Thymus (tissue), 11 donors: ENCODE measurements at regions not wholly inside any gene's neighbourhood (a gene's known extent, or its start where the extent isn't known, plus 50 kb on each side); places are given as distances from the start of the nearest gene placed in this dataset.

Experiments
- DNase-seq, 9 donors: peaks; one replicate each; pipeline ENCODE4 v3.0.0-alpha.2; 2013; ENCODE audit warnings: low spot score in 9 of 9, low read depth in 6 of 9, missing footprints in 1 of 9
- H3K27ac ChIP-seq, 2 donors: one replicate each; pipeline ENCODE4 v1.5.1; 2013; ENCODE audit warnings: control low read depth in 1 of 2, low read depth in 1 of 2, low read length in 1 of 2, mild to moderate bottlenecking in 1 of 2, moderate library complexity in 1 of 2
- H3K27me3 ChIP-seq, 2 donors: one replicate each; pipeline ENCODE4 v1.5.1; 2013; ENCODE audit warnings: low read length in 1 of 2; ENCODE audit not compliant: control insufficient read depth in 2 of 2, insufficient read depth in 1 of 2
- H3K36me3 ChIP-seq, 2 donors: one replicate each; pipeline ENCODE4 v1.5.1; 2013; ENCODE audit warnings: low read length in 1 of 2, mild to moderate bottlenecking in 1 of 2, moderate library complexity in 1 of 2; ENCODE audit not compliant: control insufficient read depth in 2 of 2, insufficient read depth in 2 of 2
- H3K4me1 ChIP-seq, 2 donors: one replicate each; pipeline ENCODE4 v1.5.1; 2013; ENCODE audit warnings: low read length in 2 of 2; ENCODE audit not compliant: control insufficient read depth in 2 of 2, insufficient read depth in 2 of 2
- H3K4me3 ChIP-seq, 2 donors: one replicate each; pipeline ENCODE4 v1.5.1; 2013; ENCODE audit warnings: low read length in 2 of 2, control low read depth in 1 of 2, mild to moderate bottlenecking in 1 of 2
- H3K9me3 ChIP-seq, 2 donors: one replicate each; pipeline ENCODE4 v1.5.1; 2013; ENCODE audit warnings: low read length in 1 of 2, mild to moderate bottlenecking in 1 of 2; ENCODE audit not compliant: control insufficient read depth in 2 of 2, insufficient read depth in 1 of 2
- WGBS: extraction: QIAGEN DNeasy Blood & Tissue Kit; methylation state at CpG from one replicate; pipeline ENCODE4 v1.1.7; 2013; 5-methylcytosine and 5-hydroxymethylcytosine counted together
- donor health status: healthy.

DNA sequence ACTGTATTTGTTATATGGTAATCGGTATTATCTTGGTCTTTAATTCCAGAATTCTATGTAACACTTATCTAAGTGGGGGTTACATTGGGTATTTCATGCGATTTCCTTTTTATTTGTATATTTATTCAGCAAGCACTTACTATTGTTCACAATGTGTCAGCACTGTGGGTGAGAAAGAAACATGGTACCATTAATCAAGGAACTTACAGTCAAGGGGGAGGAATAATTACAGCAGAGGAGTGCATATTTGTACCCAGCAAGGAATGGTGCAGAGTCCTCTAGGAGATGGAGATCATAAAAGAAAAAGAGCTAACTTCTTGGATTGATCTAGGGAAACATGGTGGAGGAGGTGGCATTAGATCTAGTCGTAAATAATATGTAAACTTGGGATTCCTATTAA, 117.0 kb upstream of the KCNJ16 start:
- no peak overlapping the region for H3K4me3 ChIP-seq
- no peaks in the 10 kb centered on the region for H3K9me3 ChIP-seq
- H3K27me3 ChIP-seq: no peaks in the 10 kb centered on the region
- no peaks in the 10 kb centered on the region for H3K36me3 ChIP-seq
- no peak for DNase-seq
- H3K27ac ChIP-seq: no peak overlapping the region
- 96% methylated on average over 3 of the region's 3 CpGs for WGBS
- peaks cover 0 to 3% of the 10 kb centered on the region in 2 donors for H3K4me1 ChIP-seq

GRCh38 chr17:69959283-69959682, 115.7 kb upstream of the KCNJ16 start:
- Histone ChIP-seq H3K27ac (no peak overlapping the region), H3K9me3 (no peaks in the 10 kb centered on the region), H3K4me3 (no peak overlapping the region), H3K27me3 (no peaks in the 10 kb centered on the region), H3K36me3 (no peaks in the 10 kb centered on the region), H3K4me1 (peaks cover 0 to 3% of the 10 kb centered on the region in 2 donors)
- DNase-seq: no peak

- no peaks in the 10 kb centered on the region for H3K27me3 ChIP-seq
- H3K4me3 ChIP-seq: no peak overlapping the region
- H3K27ac ChIP-seq: no peak overlapping the region
- H3K9me3 ChIP-seq: no peaks in the 10 kb centered on the region
- no peaks in the 10 kb centered on the region for H3K36me3 ChIP-seq
- H3K4me1 ChIP-seq: peaks cover 0 to 3% of the 10 kb centered on the region in 2 donors
- DNase-seq: no peak
Observed at GRCh38 chr17:69960755-69961154, 114.3 kb upstream of the KCNJ16 start.

GRCh38 chr17:69961501-69962145, 113.4 kb upstream of the KCNJ16 start:
- 72% methylated on average over 7 of the region's 7 CpGs for WGBS
- no peak overlapping the region for H3K27ac ChIP-seq
- H3K4me1 ChIP-seq: peaks cover 0 to 3% of the 10 kb centered on the region in 2 donors
- DNase-seq: peak in 7 of 9 donors; percentile 1 to 14 (median 10)
- no peak overlapping the region for H3K4me3 ChIP-seq
- H3K9me3 ChIP-seq: no peaks in the 10 kb centered on the region
- no peaks in the 10 kb centered on the region for H3K27me3 ChIP-seq
- no peaks in the 10 kb centered on the region for H3K36me3 ChIP-seq

DNA sequence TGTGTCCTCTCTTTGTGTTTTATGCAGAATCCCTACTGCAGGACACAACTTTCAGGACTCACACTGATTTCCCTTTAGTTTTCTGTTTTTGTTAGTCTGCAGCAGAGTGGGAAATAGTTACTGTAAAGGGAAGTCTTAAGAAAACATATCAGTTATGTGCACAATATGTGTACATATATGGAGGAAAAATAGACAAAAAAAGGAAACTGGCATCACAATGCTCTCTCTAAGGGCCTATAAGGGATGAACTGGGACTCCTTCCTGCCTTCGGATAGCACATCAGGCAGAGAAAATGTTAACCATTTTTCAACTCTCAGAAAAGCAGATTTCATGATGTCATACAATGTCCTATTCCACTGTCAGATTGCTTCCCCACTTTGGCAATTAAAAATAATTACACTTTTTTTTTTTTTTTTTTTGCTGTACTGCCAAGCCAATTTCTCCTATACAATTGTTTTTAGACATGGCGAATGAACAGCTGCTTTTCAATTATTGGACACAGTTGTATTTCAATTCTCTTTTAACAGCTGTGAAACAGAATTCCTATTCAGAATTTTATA, 112.5 kb upstream of the KCNJ16 start:
- Histone ChIP-seq H3K27me3 (no peaks in the 10 kb centered on the region), H3K36me3 (no peaks in the 10 kb centered on the region), H3K9me3 (no peaks in the 10 kb centered on the region), H3K4me1 (peaks cover 0 to 3% of the 10 kb centered on the region in 2 donors), H3K27ac (no peak overlapping the region), H3K4me3 (no peak overlapping the region)
- DNase-seq: no peak
- WGBS: 95% methylated on average over 2 of the region's 2 CpGs

GRCh38 chr17:69967910-69968411, 107.1 kb upstream of the KCNJ16 start:
- H3K4me1 ChIP-seq: no peaks in the 10 kb centered on the region
- DNase-seq: no peak
- H3K27me3 ChIP-seq: no peaks in the 10 kb centered on the region
- H3K4me3 ChIP-seq: no peak overlapping the region
- no peaks in the 10 kb centered on the region for H3K9me3 ChIP-seq
- no peak overlapping the region for H3K27ac ChIP-seq
- 98% methylated on average over 3 of the region's 3 CpGs for WGBS
- no peaks in the 10 kb centered on the region for H3K36me3 ChIP-seq

DNA sequence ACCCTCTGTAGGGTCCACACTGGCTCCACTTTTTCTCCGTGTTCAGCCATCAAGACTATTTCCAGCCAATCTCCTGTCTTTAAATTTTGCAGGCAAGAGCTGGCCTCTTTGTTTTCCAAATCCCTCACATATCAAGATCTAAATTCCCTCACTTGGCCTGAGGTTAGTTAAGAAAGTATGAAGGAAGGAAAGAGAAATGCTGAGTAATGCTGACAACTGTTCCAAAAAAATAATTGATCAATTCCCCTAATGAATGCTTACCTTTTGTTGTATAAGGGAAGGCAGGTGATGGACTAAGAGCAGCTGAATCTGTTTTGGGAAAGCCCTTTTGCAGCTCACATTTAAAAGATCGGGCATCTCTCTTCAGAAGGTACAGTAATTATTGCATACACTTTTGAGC, 105.1 kb upstream of the KCNJ16 start:
- H3K4me3 ChIP-seq: no peak overlapping the region
- H3K4me1 ChIP-seq: no peaks in the 10 kb centered on the region
- 96% methylated on average over 2 of the region's 2 CpGs for WGBS
- DNase-seq: no peak
- no peaks in the 10 kb centered on the region for H3K9me3 ChIP-seq
- H3K27me3 ChIP-seq: no peaks in the 10 kb centered on the region
- no peak overlapping the region for H3K27ac ChIP-seq
- H3K36me3 ChIP-seq: no peaks in the 10 kb centered on the region

DNA sequence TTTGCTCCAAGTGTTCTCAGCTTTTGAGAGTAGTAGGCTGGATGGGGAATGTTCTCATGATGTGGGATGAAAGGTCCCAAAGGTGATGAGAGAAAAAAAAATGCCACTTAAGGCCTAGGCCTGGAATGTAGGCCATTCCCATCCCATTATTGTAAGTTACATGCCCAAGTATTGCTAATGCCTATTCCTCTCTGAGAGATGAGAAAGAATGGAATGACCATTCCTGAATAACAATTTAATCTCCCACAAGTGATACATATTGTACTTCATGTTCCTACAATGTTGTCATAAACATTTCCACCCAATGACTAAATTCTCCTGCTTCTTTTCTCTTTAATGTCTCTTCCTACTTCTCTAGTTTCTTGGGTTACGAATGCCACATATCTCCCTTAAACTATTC, 102.8 kb upstream of the KCNJ16 start:
- no peak overlapping the region for H3K4me3 ChIP-seq
- H3K27ac ChIP-seq: no peak overlapping the region
- no peaks in the 10 kb centered on the region for H3K27me3 ChIP-seq
- H3K9me3 ChIP-seq: no peaks in the 10 kb centered on the region
- DNase-seq: no peak
- no peaks in the 10 kb centered on the region for H3K4me1 ChIP-seq
- WGBS: 94% methylated on average over 1 of the region's 1 CpG
- no peaks in the 10 kb centered on the region for H3K36me3 ChIP-seq

- Histone ChIP-seq H3K27ac (no peak overlapping the region), H3K9me3 (no peaks in the 10 kb centered on the region), H3K36me3 (no peaks in the 10 kb centered on the region), H3K27me3 (no peaks in the 10 kb centered on the region), H3K4me1 (no peaks in the 10 kb centered on the region), H3K4me3 (no peak overlapping the region)
- no peak for DNase-seq
- 90% methylated on average over 1 of the region's 1 CpG for WGBS
Observed at GRCh38 chr17:69975808-69976207, 99.2 kb upstream of the KCNJ16 start.
